ENCODE measurements at regions not wholly inside any gene's neighbourhood (a gene's known extent, or its start where the extent isn't known, plus 50 kb on each side); places are given as distances from the start of the nearest gene placed in this dataset.

DNA sequence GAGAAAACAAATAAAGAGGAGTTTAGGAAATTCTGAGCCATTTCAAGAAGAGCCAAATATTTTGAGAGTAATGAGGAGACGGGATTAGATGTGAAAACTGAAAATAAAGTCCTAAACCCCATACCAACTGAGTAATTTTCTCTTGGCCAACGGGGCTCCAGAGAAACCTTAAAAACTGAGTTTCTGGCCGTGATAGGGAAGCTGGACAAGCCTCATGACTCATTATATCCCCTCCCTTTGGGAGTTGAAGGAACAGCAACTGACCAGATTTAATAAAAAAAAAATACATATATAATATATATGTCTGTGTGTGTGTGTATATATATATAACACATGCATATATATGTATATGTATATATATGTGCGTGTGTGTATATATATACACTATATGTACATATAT lies 119.6 kb downstream of the PRDM9 start:
- TF ChIP-seq, protein P1, sequence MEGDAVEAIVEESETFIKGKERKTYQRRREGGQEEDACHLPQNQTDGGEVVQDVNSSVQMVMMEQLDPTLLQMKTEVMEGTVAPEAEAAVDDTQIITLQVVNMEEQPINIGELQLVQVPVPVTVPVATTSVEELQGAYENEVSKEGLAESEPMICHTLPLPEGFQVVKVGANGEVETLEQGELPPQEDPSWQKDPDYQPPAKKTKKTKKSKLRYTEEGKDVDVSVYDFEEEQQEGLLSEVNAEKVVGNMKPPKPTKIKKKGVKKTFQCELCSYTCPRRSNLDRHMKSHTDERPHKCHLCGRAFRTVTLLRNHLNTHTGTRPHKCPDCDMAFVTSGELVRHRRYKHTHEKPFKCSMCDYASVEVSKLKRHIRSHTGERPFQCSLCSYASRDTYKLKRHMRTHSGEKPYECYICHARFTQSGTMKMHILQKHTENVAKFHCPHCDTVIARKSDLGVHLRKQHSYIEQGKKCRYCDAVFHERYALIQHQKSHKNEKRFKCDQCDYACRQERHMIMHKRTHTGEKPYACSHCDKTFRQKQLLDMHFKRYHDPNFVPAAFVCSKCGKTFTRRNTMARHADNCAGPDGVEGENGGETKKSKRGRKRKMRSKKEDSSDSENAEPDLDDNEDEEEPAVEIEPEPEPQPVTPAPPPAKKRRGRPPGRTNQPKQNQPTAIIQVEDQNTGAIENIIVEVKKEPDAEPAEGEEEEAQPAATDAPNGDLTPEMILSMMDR (IDR thresholded peaks at IDR 0.05): no peak
- TF ChIP-seq POLR2A (IDR thresholded peaks at IDR 0.05) (no peak), EP300 (IDR thresholded peaks at IDR 0.05) (no peak)

Measured in upper lobe of left lung (tissue), 4 donors.